ENCODE measurements at regions not wholly inside any gene's neighbourhood (a gene's known extent, or its start where the extent isn't known, plus 50 kb on each side); places are given as distances from the start of the nearest gene placed in this dataset.

- no peaks in the 10 kb centered on the region for H3K4me1 ChIP-seq
- no peaks in the 10 kb centered on the region for H3K36me3 ChIP-seq
- H3K4me3 ChIP-seq = no peak overlapping the region
- TF ChIP-seq CTCF (IDR thresholded peaks at IDR 0.05) (no peak), EP300 (IDR thresholded peaks at IDR 0.05) (no peak), POLR2A (IDR thresholded peaks at IDR 0.05) (no peak), POLR2AphosphoS5 (IDR thresholded peaks at IDR 0.05) (no peak)
- H3K27me3 ChIP-seq = no peaks in the 10 kb centered on the region
- H3K27ac ChIP-seq = no peak overlapping the region
- no peaks in the 10 kb centered on the region for H3K9me3 ChIP-seq
- intact Hi-C loops (cut with DNase I) = no loop called here
- no peak for DNase-seq
- WGBS, 2 donors = 86 to 88% methylated on average over 4 of the region's 4 CpGs
Observed at GRCh38 chr4:133855001-133855400, 346.6 kb downstream of the PABPC4L start.

GRCh38 chr4:133839326-133839725 lies 362.3 kb downstream of the PABPC4L start:
- Histone ChIP-seq H3K4me1 (no peaks in the 10 kb centered on the region), H3K4me3 (no peak overlapping the region), H3K9me3 (peaks cover 0 to 12% (median 2%) of the 10 kb centered on the region in 4 donors), H3K36me3 (no peaks in the 10 kb centered on the region), H3K27ac (no peak overlapping the region), H3K27me3 (no peaks in the 10 kb centered on the region)
- TF ChIP-seq CTCF (IDR thresholded peaks at IDR 0.05) = no peak
- no peak for TF ChIP-seq POLR2A (IDR thresholded peaks at IDR 0.05)
- no peak for TF ChIP-seq EP300 (IDR thresholded peaks at IDR 0.05)
- TF ChIP-seq POLR2AphosphoS5 (IDR thresholded peaks at IDR 0.05) = no peak
- DNase-seq = no peak
- intact Hi-C loops (cut with DNase I) = no loop called here

GRCh38 chr4:133823177-133823576 lies 378.4 kb downstream of the PABPC4L start:
- TF ChIP-seq CTCF (IDR thresholded peaks at IDR 0.05) = no peak
- TF ChIP-seq EP300 (IDR thresholded peaks at IDR 0.05) = no peak
- no peak for TF ChIP-seq POLR2A (IDR thresholded peaks at IDR 0.05)
- TF ChIP-seq POLR2AphosphoS5 (IDR thresholded peaks at IDR 0.05) = no peak
- H3K9me3 ChIP-seq = no peaks in the 10 kb centered on the region
- H3K4me1 ChIP-seq = no peaks in the 10 kb centered on the region
- intact Hi-C loops (cut with DNase I) = no loop called here
- H3K36me3 ChIP-seq = no peaks in the 10 kb centered on the region
- H3K27me3 ChIP-seq = no peaks in the 10 kb centered on the region
- WGBS, 2 donors = 71 to 83% methylated on average over 3 of the region's 3 CpGs
- DNase-seq = no peak
- H3K27ac ChIP-seq = no peak overlapping the region
- no peak overlapping the region for H3K4me3 ChIP-seq

GRCh38 chr4:133812954-133813353 lies 388.6 kb downstream of the PABPC4L start:
- Histone ChIP-seq H3K9me3 (peaks cover 0 to 4% (median 0%) of the 10 kb centered on the region in 4 donors), H3K27ac (no peak overlapping the region), H3K36me3 (no peaks in the 10 kb centered on the region), H3K27me3 (no peaks in the 10 kb centered on the region), H3K4me1 (no peaks in the 10 kb centered on the region), H3K4me3 (no peak overlapping the region)
- no peak for TF ChIP-seq CTCF (IDR thresholded peaks at IDR 0.05)
- TF ChIP-seq EP300 (IDR thresholded peaks at IDR 0.05) = no peak
- TF ChIP-seq POLR2A (IDR thresholded peaks at IDR 0.05) = no peak
- TF ChIP-seq POLR2AphosphoS5 (IDR thresholded peaks at IDR 0.05) = no peak
- no peak for DNase-seq
- whole genome bisulfite sequencing, 2 donors = 46 to 74% methylated on average over 2 of the region's 2 CpGs
- intact Hi-C loops (cut with DNase I) = no loop called here

GRCh38 chr4:133812236-133812635 lies 389.4 kb downstream of the PABPC4L start:
- no peak for DNase-seq
- Histone ChIP-seq H3K27ac (no peak overlapping the region), H3K9me3 (peaks cover 0 to 4% (median 0%) of the 10 kb centered on the region in 4 donors), H3K4me3 (no peak overlapping the region), H3K27me3 (no peaks in the 10 kb centered on the region), H3K36me3 (no peaks in the 10 kb centered on the region), H3K4me1 (no peaks in the 10 kb centered on the region)
- TF ChIP-seq EP300 (IDR thresholded peaks at IDR 0.05) = no peak
- no peak for TF ChIP-seq POLR2AphosphoS5 (IDR thresholded peaks at IDR 0.05)
- no peak for TF ChIP-seq POLR2A (IDR thresholded peaks at IDR 0.05)
- no peak for TF ChIP-seq CTCF (IDR thresholded peaks at IDR 0.05)
- intact Hi-C loops (cut with DNase I) = no loop called here

All from sigmoid colon (tissue), 6 donors.